Hematopoietic multipotent progenitor cell treated with erythropoietin and hydrocortisone succinate and interleukin-3 and kit ligand, for 8 days (in vitro differentiated cells): ENCODE measurements at regions not wholly inside any gene's neighbourhood (a gene's known extent, or its start where the extent isn't known, plus 50 kb on each side); places are given as distances from the start of the nearest gene placed in this dataset.

Source experiments
- DNase-seq: peaks from one replicate; pipeline ENCODE4 v3.0.0-alpha.2; 2015

DNA sequence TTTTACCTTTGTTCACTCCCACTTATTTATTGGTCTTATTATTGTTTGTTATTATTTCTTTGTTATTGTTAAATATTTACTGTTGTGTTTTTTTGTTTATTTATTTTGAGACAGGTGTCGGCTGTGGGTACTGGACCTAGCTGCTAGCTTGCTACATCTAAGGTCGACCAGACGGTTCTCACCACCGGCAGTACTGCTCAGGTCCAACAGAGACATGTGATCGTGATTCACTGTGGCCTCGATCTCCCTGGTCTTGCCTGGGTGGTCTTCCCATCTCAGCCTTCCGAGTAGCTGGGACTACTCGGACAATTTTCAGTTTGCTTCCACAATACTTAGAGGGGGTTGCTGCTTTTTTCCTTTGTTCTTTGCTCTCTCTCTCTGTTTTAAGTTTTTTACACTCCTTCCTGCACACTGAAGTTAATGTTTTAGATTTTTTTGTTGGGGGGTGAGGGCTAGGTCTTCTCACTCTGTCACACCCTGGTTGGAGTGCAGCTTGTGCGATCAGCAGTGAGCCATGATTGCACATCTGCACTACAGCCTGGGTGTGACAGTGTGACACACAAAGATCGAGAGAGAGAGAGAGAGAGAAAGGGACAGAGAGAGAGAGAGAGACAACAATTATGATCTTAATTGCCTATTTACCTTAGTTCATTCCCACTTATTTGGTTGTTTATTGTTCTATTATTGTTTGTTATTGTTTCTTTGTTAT, 1432.4 kb downstream of the UQCRFS1 start:
- DNase-seq = no peak

DNA sequence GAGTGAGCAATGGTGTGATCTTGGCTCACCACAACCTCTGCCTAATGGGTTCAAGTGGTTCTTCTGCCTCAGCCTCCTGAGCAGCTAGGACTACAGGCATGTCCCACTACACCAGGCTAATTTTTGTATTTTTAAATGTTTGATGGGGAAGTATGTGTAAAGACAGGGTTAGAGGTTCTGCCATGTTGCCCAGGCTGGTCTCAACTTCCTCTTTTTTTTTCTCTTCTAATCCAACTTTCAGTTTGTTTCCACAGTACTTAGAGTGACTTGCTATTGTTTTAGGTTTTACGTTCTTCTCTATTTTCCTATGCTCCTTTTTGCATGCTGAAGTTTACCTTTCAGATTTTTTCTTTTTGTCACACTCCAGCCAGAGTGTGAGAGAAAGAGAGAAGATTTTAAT, 1433.0 kb downstream of the UQCRFS1 start:
- DNase-seq = no peak

DNA sequence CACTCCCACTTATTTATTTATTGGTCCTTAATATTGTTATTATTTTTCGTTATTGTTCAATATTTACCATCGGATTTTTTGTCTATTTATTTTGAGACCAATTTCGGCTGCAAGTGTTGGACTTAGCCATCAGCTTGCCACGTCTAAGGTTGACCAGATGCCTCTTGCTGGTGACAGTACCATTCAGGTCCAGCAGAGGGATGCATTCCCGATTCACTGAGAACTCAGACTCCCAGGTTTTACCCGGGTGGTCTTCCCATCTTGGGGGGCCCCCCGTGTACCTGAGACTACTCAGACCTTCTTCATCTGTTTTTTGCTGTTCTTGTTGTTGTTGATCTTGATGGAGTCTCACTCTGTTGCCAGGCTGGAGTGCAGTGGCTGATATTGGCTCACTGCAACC, 1435.2 kb downstream of the UQCRFS1 start:
- DNase-seq = no peak

DNA sequence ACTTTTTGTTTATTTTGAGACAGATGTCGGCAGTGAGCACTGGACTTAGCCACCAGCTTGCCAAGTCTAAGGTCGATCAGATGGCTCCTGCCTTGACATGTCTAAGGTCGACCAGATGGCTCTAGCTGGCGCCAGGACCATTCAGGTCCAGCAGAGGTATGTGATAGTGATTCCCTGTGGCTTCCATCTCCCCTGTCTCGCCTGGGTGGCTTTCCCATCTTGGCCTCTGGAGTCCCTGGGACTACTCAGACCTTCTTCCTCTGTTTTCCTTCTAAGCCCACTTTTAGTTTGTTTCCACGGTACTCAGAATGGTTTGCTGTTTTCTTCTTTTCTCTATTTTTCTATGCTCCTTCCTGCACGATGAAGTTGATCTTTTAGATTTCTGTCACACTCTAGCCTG, 1435.7 kb downstream of the UQCRFS1 start:
- DNase-seq = no peak

DNA sequence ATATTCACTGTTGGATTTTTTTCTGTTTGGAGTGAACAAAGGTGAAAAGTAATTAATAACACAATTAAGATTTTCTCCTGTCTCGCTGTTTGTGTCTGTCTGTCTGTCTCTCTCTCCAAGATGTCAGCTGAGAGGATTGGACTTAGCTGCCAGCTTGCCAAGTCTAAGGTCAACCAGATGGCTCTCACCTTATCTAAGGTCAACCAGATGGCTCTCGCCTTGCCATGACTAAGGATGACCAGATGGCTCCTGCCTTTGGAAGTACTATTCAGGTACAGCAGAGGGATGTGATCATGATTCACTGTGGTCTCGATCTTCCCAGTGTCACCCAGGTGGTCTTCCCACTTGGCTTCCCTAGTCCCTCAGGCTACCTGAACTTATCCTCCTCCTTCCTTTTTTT, 1436.4 kb downstream of the UQCRFS1 start:
- DNase-seq = no peak

DNA sequence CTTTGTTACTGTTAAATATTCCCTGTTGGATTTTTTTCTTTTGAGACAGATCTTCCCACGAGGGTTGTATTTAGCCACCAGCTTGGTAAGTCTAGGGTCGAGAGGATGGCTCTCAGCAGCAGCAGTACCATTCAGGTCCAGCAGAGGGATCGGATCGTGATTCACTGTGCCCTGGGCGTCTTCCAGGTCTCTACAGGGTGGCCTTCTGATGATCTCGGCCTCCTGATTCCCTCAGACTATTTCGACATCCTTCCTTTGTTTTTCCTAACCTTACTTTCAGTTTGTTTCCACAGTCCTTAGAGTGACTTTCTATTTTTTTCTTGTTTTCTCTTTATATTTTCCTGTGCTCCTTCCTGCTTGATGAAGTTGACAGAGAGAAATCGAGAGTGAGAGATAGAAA, 1436.9 kb downstream of the UQCRFS1 start:
- DNase-seq = peak; percentile 16

DNA sequence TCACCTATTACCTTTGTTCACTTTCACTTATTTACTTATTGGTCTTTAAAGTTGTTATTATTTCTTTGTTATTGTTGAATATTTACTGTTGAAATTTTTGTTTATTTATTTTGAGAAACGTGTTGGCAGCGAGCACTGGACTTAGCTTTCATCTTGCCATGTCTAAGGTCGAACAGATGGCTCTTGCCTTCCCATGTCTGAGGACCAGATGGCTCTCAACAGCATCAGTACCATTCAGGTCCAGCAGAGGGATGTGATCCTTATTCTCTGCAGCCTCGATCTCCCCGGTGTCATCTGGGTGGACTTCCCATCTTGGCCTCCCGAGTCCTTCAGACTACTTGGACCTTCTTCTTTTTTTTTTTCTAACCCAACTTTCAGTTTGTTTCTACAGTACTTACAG, 1437.6 kb downstream of the UQCRFS1 start:
- DNase-seq = no peak

DNA sequence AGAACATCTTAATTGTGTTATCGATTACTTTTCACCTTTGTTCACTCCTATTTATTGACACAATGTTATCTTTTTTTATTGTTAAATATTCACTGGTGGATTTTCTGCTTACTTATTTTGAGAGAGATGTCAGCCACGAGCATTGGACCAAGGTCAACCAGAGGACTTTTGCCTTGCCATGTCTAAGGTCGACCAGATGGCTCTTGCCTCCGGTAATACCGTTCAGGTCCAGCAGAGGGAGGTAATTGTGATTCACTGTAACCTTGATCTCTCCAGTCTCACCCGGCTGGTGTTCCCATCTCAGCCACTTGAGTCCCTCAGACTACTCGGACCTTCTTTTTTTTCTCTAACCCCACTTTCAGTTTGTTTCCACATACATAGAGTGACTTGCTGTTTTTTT, 1438.1 kb downstream of the UQCRFS1 start:
- peak; percentile 63 for DNase-seq

DNA sequence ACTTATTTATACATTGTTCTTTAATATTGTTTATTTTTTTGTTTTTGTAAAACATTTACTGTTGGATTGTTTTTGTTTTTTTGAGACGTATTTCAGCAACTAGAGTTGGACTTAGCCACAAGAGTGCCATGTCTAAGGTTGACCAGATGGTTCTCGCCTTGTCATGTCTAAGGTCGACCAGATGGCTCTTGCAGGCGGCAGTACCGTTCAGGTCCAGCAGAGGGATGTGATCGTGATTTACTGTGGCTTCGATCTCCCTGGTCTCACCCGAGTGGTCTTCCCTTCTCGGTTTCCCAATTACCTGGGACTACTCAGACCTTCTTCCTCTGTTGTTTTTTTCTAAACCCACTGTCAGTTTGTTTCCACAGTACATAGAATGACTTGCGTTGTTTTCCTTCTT, 1438.6 kb downstream of the UQCRFS1 start:
- no peak for DNase-seq

DNA sequence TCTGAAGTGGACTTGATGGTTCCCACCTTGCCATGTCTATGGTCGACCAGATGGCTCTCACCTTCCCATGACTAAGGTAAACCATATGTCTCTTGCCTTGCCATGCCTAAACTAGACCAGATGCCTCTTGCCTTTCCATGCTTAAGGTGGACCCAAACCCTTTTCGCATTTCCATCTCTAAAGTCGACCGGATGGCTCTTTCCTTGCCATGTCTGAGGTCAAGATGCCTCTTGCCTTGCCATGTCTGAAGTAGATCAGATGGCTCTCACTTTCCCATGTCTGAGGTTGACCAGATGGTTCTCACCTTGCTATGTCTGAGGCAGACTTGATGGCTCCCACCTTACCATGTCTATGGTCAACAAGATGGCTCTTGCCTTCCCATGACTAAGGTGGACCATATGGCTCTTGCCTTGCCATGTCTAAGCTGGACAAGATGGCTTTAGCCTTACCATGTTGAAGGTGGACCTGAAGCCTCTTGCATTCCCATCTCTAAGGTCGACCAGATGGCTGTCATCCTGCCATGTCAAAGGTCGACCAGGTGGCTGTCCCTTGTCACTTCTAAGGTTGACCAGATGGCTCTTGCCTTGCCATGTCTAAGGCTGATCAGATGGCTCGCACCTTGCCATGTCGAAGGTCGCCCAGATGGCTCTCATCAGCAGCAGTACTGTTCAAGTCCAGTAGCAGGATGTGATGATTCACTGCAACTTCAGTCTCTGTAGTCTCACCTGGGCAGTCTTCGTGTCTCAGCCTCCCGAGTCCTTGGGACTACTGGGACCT, 1439.4 kb downstream of the UQCRFS1 start:
- DNase-seq = no peak

DNA sequence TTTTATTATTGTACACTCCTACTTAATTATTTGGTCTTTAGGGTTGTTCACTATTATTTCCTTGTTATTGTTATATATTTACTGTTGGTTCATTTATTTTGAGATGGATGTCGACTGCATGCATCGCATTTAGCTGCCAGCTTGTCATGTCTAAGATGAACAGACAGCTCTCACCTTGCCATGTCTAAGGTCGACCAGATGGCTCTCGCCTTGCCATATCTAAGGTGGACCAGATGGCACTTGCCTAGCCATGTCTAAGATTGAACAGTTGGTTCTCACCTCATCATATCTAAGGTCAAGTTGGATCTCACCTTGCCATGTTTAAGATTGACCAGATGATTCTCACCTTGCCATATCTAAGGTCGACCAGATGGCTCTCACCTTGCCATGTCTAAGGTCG, 1440.9 kb downstream of the UQCRFS1 start:
- no peak for DNase-seq

DNA sequence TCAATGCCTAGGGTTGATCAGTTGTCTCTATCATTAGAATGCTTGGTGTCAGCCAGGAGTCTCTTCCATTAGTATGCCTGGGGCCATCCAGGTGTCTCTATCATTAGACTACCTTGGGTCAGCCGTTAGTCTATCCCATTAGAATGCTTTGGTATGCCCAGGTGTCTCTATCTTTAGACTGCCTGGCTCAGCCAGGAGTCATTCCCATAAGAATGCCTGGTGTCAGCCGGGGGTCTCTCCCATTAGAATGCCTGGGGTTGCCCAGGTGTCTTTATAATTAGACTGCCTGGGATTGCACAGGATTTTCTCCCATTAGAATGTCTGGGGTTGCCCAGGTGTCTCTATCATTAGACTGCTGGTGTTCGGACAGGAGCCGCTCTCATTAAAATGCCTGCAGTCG, 1442.9 kb downstream of the UQCRFS1 start:
- DNase-seq = no peak

DNA sequence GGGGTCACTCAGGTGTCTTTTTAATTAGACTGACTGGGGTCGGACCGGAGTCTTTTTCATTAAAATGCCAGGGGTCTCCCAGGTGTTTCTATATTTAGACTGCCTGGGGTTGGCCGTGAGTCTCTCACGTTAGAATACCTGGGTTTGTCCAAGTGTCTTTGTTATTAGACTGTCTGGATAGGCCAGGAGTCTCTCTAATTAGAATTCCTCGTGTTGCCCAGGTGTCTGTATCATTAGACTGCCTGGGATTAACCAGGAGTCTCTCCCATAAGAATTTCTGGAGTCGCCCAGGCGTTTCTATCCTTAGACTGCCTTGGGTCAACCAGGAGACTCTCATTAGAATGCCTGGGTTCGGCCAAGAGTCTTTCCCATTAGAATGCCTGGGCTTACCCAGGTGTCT, 1445.7 kb downstream of the UQCRFS1 start:
- no peak for DNase-seq

DNA sequence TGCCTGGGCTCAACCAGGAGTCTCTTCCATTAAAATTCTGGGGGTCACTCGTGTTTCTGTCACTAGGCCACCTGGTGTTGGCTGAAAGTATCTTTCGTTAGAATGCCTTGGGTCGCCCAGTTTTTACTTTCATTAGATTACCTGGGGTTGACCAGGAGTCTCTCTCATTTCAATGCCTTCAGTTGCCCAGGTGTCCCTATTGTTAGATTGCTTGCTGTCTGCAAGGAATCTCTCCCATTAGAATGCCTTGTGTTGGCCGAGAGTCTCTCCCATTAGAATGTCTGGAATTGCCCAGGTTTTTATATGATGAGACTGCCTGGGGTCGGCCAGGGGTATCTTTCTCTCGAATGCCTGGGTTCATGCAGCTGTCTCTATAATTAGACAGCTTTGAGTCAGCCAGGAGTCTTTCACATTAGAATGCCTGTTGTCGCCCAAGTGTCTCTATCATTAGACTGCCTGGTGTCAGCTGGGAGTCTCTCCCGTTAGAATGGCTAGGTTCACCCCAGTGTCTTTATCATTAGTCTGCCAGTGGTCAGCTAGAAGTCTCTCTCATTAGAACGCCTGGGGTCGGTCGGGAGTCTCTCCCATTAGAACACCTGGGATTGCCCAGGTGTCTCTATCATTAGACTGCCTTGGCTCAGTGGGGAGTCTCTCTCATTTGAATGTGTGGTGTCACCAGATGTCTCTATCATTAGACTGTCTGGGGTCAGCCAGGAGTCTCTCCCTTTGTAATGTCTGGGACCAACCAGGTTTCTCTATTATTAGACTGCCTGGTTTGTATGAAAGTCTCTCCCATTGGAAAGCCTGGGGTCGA, 1446.8 kb downstream of the UQCRFS1 start:
- no peak for DNase-seq

DNA sequence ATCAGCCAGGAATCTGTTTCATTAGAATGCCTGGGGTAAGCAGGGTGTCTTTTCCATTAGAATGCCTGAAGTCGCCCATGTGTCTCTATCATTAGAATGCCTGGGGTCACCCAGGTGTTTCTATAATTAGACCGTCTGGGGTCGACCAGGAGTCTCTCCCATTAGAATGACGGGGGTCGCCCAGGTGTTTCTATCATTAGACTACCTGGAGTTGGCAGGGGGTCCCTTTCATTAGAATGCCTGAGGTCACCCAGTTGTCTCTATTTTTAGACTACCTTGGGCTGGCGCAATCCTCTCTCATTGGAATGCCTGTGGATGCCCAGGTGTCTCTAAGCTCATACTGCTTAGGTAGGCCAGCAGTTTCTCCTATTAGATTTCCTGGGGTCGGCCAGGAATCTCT, 1447.6 kb downstream of the UQCRFS1 start:
- no peak for DNase-seq

DNA sequence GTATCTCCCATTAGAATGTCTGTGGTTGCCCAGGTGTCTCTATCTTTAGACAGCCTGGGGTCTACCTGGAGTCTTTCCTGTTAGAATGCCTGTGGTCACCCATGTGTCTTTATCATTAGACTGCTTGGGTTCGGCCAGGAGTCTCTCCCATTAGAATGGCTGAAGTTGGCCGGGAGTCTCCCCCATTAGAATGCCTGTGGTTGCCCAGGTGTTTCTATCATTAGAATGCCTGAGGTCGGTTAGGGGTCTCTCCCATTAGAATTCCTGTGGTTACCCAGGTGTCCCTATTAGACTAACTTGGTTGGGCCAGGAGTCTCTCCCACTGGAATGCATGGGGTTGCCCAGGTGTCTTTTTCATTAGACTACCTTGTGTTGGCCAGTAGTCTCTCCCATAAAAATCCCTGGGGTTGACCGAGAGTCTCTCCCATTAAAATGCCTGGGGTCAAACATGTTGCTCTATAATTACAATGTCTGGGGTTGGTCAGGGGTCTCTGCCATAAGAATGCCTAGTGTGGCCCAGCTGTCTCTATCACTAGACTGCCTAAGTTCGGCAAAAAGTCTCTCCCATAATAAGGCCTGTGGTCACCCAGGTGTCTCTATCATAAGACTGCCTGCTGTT, 1448.7 kb downstream of the UQCRFS1 start:
- DNase-seq = no peak

DNA sequence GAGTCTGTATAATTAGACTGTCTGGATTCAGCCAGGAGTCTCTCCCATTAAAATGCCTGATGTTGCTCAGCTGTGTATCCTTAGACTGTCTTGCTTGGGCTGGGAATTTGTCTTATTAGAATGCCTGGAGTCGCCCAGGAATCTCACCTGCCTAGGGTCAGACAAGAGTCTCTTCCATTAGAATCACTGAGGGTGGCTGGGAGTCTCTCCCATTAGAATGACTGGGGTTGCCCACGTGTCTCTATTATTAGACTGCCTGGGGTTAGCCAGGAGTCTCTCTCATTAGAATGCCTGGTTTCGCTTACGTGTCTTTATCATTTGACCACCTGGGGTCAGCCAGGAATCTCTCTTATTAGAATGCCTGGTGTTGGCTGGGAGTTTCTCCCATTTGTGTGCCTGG, 1450.0 kb downstream of the UQCRFS1 start:
- DNase-seq = no peak

DNA sequence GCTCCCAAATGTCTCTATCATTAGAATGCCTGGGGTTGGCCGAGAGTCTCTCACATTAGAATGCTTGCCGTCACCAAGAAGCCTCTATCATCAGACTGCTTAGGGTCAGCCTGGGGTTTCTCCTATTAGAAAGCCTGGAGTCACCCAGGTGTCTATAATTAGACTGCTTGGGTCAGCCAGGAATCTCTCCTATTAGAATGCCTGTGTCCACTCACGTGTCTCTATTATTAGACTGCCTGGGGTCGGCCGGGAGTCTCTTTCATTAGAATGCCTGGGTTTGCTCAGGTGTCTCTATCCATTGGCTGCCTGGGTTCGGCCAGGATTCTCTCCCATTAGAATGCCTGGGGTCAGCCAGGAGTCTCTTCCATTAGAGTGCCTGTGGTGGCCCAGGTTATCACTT, 1453.1 kb downstream of the UQCRFS1 start:
- no peak for DNase-seq

DNA sequence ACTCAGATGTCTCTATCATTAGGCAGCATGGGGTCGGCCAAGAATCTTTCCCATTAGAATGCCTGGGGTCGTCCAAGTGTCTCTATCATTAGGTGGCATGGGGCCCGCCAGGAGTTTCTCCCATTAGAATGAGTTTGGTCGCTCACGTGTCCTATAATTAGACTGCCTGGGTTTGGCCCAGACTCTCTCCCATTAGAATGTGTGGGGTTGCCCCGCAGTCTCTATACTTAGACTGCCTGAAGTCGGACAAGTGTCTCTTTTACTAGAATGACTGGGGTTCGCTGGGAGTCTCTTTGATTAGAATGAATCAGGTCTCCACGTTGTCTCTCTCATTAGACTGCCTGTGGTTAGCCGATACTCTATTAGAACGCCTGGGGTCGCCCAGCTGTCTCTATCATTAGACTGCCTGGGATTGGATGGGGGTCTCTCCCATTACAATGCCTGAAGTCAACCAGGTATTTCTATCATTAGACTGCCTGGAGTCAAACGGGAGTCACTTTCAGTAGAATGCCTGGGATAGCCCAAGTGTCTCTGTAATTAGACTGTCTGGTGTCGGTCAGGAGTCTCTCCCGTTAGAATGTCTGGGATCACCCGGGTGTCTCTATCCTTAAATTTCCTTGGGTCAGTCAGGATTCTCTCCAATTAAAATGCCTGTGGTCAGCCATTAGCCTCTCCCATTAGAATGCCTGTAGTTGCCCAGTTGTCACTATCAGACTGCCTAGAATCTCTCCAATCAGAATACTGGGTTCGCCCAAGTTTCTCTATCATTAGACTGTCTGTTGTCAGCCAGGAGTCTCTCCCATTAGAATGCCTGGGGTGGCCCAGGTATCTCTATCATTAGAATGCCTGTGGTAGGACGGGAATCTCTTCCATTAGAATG, 1454.1 kb downstream of the UQCRFS1 start:
- no peak for DNase-seq

DNA sequence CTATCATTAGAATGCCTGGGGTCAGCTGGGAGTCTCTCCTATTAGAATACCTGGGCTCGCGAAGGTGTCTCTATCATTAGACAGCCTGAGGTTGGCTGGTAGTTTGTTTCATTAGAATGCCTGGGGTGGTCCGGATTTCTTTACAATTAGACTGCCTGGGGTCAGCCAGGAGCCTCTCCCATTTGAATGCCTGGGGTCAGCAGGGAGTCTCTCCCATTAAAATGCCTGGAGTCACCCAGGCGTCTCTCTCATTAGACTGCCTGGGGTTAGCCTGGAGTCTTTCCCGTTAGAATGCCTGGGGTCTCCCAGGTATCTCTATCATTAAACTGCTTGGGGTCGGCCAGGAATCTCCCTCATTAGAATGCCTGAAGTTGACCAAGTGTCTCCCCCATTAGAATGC, 1458.3 kb downstream of the UQCRFS1 start:
- no peak for DNase-seq

DNA sequence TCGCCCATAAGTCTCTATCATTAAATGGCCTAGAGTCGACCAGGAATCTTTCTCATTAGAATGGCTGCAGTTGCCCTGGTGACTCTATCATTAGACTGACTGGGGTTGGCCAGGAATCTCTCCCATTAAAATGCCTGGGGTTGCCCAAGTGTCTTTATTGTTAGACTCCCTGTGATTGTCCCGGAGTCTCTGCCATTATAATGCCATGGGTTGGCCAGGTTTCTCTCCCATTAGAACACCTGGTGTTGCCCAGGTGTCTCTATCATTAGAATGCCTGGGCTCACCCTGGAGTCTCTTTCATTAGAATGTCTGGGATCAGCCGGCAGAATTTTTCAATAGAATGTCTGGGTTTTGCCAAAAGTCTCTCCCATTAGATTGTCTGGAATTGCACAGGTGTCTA, 1459.3 kb downstream of the UQCRFS1 start:
- DNase-seq = no peak

DNA sequence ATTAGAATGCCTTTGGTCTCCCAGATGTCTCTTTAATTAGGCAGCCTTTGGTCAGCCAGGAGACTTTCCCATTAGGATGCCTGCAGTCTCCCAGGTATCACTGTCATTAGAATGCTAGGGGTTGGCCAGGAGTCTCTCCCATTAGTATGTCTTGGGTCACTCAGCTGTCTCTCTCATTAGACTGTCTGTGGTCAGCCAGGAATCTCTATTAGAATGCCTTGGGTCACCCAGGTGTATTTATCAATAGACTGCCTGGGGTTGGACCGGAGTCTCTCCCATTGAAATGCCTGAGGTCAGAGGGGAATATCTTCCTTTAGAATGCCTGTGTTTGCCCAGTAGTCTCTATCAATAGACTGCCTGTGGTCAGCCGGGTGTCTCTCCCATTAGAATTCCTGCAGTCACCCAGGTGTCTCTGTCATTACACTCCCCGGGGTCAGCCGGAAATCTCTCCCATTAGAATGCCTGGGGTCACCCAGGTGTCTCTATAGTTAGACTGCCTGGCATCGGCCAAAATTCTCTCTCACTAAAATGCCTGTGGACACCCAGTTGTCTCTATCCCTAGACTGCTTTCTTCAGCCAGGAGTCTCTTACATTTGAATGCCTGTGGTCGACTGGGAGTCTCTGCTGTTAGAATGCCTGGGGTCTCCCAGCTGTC, 1460.3 kb downstream of the UQCRFS1 start:
- no peak for DNase-seq
